Hematopoietic multipotent progenitor cell treated with erythropoietin and hydrocortisone succinate and interleukin-3 and kit ligand, for 17 days (in vitro differentiated cells): ENCODE measurements at regions not wholly inside any gene's neighbourhood (a gene's known extent, or its start where the extent isn't known, plus 50 kb on each side); places are given as distances from the start of the nearest gene placed in this dataset.

Experiments used
- DNase-seq: peaks from one replicate; pipeline ENCODE4 v3.0.0-alpha.2; 2015; ENCODE audit warnings: low spot score

- no peak for DNase-seq
These were observed 99.5 kb downstream of the MAFB start for GRCh38 chr20:40589581-40589980.

DNA sequence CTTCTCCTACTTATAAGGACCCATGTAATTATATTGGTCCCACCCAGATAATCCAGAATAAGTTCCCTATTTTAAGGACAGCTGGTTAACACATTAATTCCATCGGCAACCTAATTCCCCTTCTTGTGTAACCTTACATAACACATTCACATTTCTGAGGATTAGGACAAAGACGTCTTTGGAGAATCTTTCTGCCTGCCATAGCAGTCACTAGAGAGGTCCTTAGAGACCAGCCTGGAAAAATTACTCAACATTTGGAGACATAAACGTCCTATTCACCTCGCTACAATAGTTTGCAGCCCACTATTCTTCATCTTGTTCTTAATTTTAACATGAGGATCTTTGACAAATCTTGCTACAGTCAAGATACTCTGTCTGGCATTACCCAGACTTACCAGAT lies 100.1 kb downstream of the MAFB start:
- DNase-seq: no peak

GRCh38 chr20:40587038-40587437 lies 102.0 kb downstream of the MAFB start:
- DNase-seq: no peak

DNA sequence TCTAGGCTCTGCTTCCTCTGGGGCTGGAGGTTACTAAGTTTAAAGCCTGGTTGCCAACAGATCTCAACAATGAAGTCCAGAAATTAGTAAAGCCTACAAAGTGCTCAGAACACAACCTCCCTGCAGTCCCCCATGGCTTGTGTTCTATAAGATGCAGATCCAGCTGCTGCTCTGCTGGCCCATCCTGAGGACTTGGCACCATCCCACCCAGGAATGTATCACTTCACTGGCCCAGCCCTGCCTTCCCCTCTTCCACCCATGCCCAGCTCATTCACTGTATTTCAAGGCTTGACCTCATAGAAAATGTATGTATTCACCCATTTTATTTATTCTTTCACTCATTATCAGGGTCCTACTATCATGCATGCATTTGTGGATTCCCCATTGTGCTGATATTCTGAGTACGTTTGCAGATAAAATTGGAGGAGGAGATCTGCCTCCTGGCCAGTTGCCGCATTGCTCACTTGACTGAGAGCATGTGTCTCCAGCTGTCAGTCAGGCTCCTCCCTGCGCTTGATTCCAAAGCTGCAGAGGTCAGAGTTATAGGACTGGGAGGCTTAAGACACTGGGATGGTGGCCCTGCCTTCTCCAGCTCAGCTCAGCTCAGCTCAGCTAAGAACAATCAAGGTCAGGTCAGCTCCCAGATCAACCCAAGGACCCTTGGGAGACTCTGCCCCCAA lies 104.8 kb downstream of the MAFB start:
- no peak for DNase-seq

- no peak for DNase-seq
These were observed 105.4 kb downstream of the MAFB start for GRCh38 chr20:40583636-40584035.

DNA sequence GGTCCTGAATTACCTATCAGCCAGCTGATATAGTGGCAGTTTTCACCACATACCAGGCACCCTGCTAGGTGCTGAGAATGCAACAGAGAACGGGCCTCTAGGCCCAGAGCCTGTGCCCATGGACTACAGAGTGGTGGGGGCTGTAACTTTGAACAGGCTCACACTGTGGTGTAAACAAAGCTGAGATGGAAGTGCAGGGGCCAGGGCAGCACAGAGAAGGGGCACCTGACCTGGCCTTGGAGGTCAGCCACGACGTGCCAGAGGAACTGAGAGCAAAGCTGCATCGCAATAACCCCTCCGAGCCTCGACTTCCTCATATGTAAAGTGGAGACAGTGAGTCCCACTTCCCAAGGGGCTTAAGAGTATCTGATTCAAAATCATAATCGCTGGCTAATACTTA lies 105.8 kb downstream of the MAFB start:
- DNase-seq: no peak

- DNase-seq: no peak
These were observed 106.5 kb downstream of the MAFB start for GRCh38 chr20:40582531-40582930.

DNA sequence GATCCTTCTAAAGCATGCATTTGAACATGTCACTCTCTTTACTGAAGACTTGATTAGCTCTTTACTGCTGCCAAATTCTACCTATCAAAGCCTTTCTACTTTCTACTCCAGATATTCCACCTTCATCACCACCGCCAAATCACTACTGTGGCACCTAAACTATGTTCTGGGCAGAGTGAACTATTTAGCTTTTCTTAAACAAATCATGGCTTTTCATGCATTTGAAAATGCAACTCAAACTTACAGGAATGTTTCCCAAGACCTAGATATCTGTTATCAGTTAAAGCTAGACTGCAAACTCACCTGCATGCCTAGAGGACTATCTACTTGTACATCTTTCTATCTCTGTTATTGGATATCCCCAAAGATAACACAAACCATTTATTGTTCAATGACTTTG lies 109.3 kb downstream of the MAFB start:
- DNase-seq: no peak

DNA sequence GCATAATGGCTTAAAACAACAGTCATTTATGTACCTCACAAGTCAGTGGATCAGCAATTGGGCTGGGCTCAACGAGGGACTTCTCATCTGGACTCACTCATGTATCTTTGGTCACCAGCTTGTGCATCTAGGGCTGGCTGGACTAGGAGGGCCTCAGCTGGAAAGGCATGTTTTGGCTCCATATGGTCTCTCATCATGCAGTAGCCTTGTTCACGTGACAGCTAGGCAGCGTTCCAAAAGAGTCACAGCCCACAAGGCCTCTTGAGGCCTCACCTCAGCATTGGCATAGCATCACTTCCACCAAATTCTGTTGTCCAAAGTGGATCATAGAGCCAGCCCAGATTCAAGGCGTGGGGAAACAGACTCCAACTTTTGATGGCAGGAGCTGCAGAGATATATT lies 110.1 kb downstream of the MAFB start:
- DNase-seq: no peak

DNA sequence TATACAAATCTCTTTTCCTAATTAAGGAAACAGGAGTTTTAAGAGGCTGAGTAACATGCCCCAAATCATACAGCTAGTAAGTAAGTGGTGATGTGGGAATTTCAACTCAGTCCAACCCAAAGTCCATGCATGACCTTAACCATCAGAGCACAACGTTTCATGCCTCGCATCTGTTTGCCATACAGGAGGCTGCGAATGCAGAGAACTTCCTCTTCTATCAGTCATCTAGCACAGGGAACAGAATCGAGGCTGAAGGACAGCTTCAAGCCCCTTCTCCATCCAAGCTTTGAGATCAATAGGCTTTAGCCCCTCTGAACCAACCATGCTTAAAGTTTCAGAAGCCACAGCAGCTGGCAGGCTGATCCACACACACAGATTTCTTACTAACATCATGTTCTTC lies 113.2 kb downstream of the MAFB start:
- no peak for DNase-seq

DNA sequence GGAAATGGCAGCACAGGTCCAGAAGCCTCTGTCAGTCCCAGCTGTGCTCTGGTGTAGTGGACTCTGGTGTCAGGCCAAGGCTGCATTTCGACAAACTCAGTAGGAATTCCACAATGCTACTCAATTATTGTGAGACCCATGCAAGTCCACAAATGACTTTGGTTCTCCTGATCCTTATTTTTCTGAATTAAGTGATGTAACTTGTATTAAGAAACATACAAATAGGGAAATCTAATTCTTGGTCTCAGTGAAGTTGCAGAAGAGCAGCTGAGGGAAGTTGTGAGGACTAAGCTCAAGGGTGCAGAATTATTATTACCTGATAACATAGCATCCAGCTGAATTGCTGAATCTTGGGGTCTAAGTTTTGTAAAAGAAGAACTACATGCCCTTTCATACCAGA lies 116.8 kb downstream of the MAFB start:
- DNase-seq: no peak

- no peak for DNase-seq
These were observed 117.4 kb downstream of the MAFB start for GRCh38 chr20:40571639-40572038.

DNA sequence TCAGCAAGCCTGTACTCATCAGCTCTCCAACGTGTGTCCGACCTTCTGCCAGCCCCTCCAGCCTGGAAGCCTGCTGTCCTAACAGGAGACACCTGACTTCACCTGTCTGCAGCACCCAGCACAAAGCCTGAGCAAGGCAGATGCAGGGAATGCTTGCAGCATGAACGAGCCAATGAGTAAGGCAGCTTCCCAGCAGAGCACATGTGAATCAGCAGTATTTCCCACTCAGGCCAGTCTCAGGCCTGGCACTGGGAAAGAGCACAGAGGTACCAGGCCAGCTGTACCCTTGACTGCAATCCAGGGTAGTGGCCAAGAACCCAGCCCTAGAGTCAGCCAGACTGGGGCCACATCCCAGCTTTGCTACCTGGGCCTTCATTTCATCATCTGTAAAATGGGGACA lies 120.8 kb downstream of the MAFB start:
- DNase-seq: no peak

DNA sequence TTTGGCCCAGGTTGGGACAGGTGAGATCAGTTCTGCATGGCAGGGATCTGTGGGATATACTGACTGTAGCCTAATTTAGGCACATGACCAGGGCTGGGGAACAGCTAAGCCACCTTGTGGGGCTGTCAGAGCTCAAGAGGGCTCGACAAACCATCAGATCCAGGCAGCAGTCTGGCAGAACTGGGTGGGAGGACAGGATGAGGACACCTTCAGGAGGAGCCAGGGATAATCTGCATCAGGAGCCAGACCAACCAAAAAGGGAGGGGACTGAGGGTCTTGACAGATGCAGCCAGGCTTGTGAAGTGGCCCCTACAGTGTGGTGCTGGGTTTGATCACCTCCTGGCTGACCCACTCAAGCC lies 123.4 kb downstream of the MAFB start:
- DNase-seq: no peak

DNA sequence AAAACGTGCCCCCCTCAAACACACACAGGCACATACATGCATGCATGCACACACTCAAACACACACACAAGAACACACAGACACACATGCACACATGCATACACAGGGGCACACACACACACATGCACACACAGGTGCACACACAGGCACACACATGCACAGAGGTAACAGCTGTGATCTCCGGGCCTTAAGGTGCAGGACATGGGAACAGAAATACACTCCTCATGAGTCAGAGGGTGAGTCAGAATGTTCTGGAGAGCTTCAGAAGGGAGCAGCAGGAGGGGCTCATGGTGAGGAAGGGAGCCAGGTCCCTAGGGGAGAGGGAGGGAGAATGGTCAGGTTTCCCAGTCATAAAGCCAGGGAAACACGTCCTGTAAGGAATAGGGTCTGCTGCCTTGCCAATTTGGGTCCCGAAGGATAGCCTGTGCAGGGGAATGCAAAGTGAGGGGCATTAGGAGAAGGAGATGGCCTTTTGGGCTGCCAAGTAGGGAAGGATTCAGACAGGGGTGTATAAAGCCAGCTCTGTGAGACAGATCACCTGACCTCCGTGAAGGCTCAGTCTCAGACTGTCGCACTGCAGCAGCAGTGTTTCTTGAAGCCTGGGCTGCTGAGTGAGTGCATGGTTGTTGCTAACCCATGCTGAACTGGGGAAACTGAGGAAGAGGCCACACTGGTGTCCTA lies 123.9 kb downstream of the MAFB start:
- no peak for DNase-seq

GRCh38 chr20:40563296-40563950 lies 125.6 kb downstream of the MAFB start:
- no peak for DNase-seq

DNA sequence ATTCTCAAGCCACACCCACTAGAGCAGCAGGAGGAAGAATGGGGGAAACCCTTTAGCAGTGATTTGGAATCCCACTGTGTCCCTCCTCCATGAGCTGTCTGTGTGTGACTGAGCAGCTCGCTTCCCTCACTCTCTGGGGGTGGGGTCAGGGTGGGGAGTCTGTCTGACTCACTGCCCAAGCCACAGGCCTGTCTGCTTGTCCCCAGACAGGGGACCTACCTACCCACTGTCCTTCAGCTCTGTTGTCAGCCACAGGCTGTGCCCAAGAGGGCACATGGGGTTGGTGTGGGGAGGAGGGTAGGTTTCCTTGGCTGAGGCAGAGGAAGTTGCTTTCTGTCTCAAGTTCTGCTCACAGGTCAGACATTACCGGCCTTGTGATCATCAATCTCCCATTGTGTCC lies 127.0 kb downstream of the MAFB start:
- DNase-seq: no peak

- DNase-seq: no peak
These were observed 127.8 kb downstream of the MAFB start for GRCh38 chr20:40561187-40561586.

- no peak for DNase-seq
These were observed 130.8 kb downstream of the MAFB start for GRCh38 chr20:40558212-40558611.

- DNase-seq: no peak
These were observed 137.9 kb downstream of the MAFB start for GRCh38 chr20:40551125-40551530.

GRCh38 chr20:40547483-40548091 lies 141.4 kb downstream of the MAFB start:
- no peak for DNase-seq

DNA sequence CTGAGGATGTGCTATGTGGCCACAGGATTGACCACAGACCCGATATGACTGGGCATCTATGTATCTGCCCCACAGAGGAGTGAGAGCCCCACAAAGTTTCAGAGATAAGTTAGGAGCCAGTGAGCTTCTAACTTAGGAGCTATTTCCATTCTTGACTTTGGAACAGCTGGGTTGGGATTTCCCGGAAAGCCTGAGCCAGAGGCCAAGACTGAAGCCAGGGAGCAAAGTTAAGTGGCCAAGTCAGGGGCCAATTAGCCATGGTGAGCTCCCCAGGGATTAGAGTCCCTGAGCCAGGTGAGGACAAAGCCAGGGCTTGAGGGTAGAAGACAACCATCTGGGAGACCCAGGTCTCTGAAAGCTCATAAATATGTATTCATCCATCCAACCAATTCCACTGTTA lies 143.6 kb downstream of the MAFB start:
- DNase-seq: no peak

DNA sequence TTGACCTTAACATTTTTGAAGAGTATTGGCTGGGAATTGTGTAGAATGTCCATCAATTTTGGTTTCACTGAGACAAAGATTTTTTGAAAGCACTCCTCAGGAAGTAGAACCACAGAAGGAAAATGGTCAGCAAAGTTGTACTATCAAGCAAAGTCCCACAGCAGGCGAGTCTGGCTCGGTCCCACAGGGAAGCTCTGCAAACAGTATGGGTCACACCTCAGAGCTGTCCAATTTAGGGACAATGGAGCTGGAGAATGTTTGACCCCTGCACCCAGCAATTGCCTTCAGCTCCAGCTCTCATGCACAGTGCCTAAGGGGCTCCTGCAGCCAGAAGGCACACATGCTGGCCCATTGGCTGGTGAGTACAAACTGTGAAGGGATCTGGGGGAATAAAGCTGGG lies 147.0 kb downstream of the MAFB start:
- no peak for DNase-seq
